H1 (cell line): ENCODE measurements at regions not wholly inside any gene's neighbourhood (a gene's known extent, or its start where the extent isn't known, plus 50 kb on each side); places are given as distances from the start of the nearest gene placed in this dataset.

ENCODE experiments used
- ATF3 ChIP-seq: IDR thresholded peaks from 2 replicates; pipeline ENCODE4 v1.6.1; 2011; ENCODE audit warnings: low read depth, mild to moderate bottlenecking, low read length; ENCODE audit not compliant: insufficient read depth
- CHD7 ChIP-seq: fragments of 300-600 bp; sonication (generic); IDR thresholded peaks from 2 replicates; pipeline ENCODE4 v1.7.1; 2012; ENCODE audit warnings: low read length, moderate library complexity, mild to moderate bottlenecking, inconsistent platforms; ENCODE audit not compliant: insufficient replicate concordance
- HDAC6 ChIP-seq: IDR thresholded peaks from one replicate; pipeline ENCODE4 v1.7.1; 2012; ENCODE audit warnings: low read depth, mild to moderate bottlenecking, inconsistent platforms, low read length, moderate library complexity
- JUN ChIP-seq: IDR thresholded peaks from 2 replicates; pipeline ENCODE4 v1.6.1; 2011; ENCODE audit warnings: low read depth, mild to moderate bottlenecking, improper control_type of control experiment, low read length
- KDM5A ChIP-seq: fragments of 200-600 bp; IDR thresholded peaks from 2 replicates; pipeline ENCODE4 v1.7.1; 2012; ENCODE audit warnings: mild to moderate bottlenecking, low read length, inconsistent platforms, mixed read lengths
- RAD21 ChIP-seq, 2 experiments: IDR thresholded peaks in 1 of 2; conservative IDR thresholded peaks in 1 of 2; 2 replicates each; pipeline ENCODE4 v1.6.1; 2011; ENCODE audit warnings: low read depth in 2 of 2, low read length in 2 of 2, improper control_type of control experiment in 1 of 2, inconsistent platforms in 1 of 2, mild to moderate bottlenecking in 1 of 2, moderate library complexity in 1 of 2
- SIX5 ChIP-seq: IDR thresholded peaks from 2 replicates; pipeline ENCODE4 v1.6.1; 2011; ENCODE audit warnings: mild to moderate bottlenecking, low read depth, low read length
- TAF7 ChIP-seq: optimal IDR thresholded peaks from 2 replicates; pipeline ENCODE3; 2011; ENCODE audit warnings: low read depth, mild to moderate bottlenecking, inconsistent platforms, low read length, moderate library complexity, borderline replicate concordance

GRCh38 chr3:166663194-166663593 lies 716.9 kb downstream of the ZBBX start (continued):
- no peak for TF ChIP-seq CHD7
- no peak for TF ChIP-seq TAF7
- TF ChIP-seq JUN: no peak
- TF ChIP-seq RAD21 (IDR thresholded peaks at IDR 0.05 in 1 of 2, conservative IDR thresholded peaks at IDR 0.05 in 1 of 2; ENCODE audit: low read depth in 2 of 2, low read length in 2 of 2): no peak
- TF ChIP-seq SIX5: no peak
- TF ChIP-seq HDAC6: no peak
- TF ChIP-seq ATF3: no peak
- TF ChIP-seq KDM5A: no peak
